DOHH2 (cell line): ENCODE measurements at regions not wholly inside any gene's neighbourhood (a gene's known extent, or its start where the extent isn't known, plus 50 kb on each side); places are given as distances from the start of the nearest gene placed in this dataset.

Source experiments
- H3F3A ChIP-seq: fragments of 200-600 bp; sonication (generic), shearing (Covaris generic); 2 replicates; pipeline ENCODE4 v1.6.0; 2016; ENCODE audit warnings: antibody characterized with exemption, mild to moderate bottlenecking; ENCODE audit not compliant: control insufficient read depth, insufficient read depth
- H3K27ac ChIP-seq: fragments of 200-600 bp; sonication (generic); 2 replicates; pipeline ENCODE4 v1.5.1; 2014; ENCODE audit warnings: low read depth, mild to moderate bottlenecking, low read length, moderate library complexity
- H3K27me3 ChIP-seq: fragments of 200-600 bp; sonication (generic); 2 replicates; pipeline ENCODE4 v1.6.1; 2014; ENCODE audit warnings: mild to moderate bottlenecking, low read length, mixed read lengths; ENCODE audit not compliant: control insufficient read depth
- H3K36me3 ChIP-seq: fragments of 200-600 bp; sonication (generic); 2 replicates; pipeline ENCODE4 v1.6.1; 2014; ENCODE audit warnings: mild to moderate bottlenecking, low read length, moderate library complexity, mixed read lengths; ENCODE audit not compliant: control insufficient read depth
- H3K4me1 ChIP-seq: fragments of 200-600 bp; sonication (generic); 2 replicates; pipeline ENCODE4 v1.6.1; 2014; ENCODE audit warnings: mild to moderate bottlenecking, low read length, mixed read lengths; ENCODE audit not compliant: control insufficient read depth
- H3K4me2 ChIP-seq: fragments of 200-600 bp; sonication (generic); 2 replicates; pipeline ENCODE4 v1.6.0; 2014; ENCODE audit warnings: mild to moderate bottlenecking, low read length, moderate library complexity
- H3K4me3 ChIP-seq: fragments of 200-600 bp; sonication (generic); 2 replicates; pipeline ENCODE4 v1.5.1; 2014; ENCODE audit warnings: mild to moderate bottlenecking, low read length, mixed read lengths
- H3K79me2 ChIP-seq: fragments of 200-600 bp; sonication (generic); 2 replicates; pipeline ENCODE4 v1.6.1; 2014; ENCODE audit warnings: mild to moderate bottlenecking, low read length, mixed read lengths; ENCODE audit not compliant: control insufficient read depth
- H3K9me2 ChIP-seq: fragments of 200-600 bp; sonication (generic); replicated peaks from 2 replicates; pipeline ENCODE4 v1.6.1; 2014; ENCODE audit warnings: mild to moderate bottlenecking, low read length, mixed read lengths; ENCODE audit not compliant: control insufficient read depth
- H3K9me3 ChIP-seq: fragments of 200-600 bp; sonication (generic); 2 replicates; pipeline ENCODE4 v1.6.1; 2014; ENCODE audit warnings: antibody characterized with exemption, low read length, mixed read lengths; ENCODE audit not compliant: control insufficient read depth, insufficient read depth
- H4K20me1 ChIP-seq: fragments of 200-600 bp; sonication (generic); 2 replicates; pipeline ENCODE4 v1.6.0; 2014; ENCODE audit warnings: low read depth, mild to moderate bottlenecking, antibody characterized with exemption, low read length, moderate library complexity; ENCODE audit not compliant: control insufficient read depth, insufficient read depth
- EZH2phosphoT487 ChIP-seq: fragments of 200-600 bp; sonication (generic); IDR thresholded peaks from 2 replicates; pipeline ENCODE4 v1.6.1; 2017; ENCODE audit warnings: borderline replicate concordance, mild to moderate bottlenecking, antibody characterized with exemption, low read length, moderate library complexity, mixed read lengths
- TF ChIP-seq, protein P1 (sequence below): fragments of 200-600 bp; sonication (generic); IDR thresholded peaks from one replicate; pipeline ENCODE4 v1.5.1; 2014; ENCODE audit warnings: antibody characterized with exemption, mild to moderate bottlenecking, low read depth, low read length; ENCODE audit not compliant: poor library complexity, severe bottlenecking

DNA sequence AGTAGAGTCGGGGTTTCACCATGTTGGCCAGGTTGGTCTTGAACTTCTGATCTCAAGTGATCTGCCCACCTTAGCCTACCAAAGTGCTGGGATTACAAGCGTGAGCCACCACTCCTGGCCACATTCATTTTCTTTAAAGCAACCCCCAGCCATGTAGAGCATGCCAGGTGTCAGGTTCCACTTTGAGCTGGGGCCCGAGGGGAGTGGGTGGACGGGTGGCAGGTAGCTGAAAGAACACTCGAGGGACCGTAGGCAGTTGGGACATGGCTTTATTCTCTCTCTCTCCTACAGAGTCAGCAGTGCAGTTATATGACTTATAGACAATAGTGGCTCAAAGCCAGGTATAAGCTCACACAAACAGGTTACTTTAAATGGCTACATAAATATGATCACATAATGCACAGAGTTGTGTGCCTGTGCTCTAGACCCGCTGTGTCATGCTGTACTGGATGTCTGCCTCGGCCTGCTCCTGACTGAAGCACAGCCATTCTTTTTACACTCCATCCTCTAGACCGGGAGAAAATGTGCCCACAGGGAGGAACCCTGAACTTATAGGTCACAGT lies 60.5 kb upstream of the FAM120A start:
- Histone ChIP-seq H3K4me3 (no peak overlapping the region), H4K20me1 (no peaks in the 10 kb centered on the region), H3K4me2 (no peak overlapping the region), H3K27me3 (0 out of 2 replicates have a peak, but pooled peaks cover 3% of the 10 kb centered on the region), H3K27ac (no peak overlapping the region), H3F3A (no peaks in the 10 kb centered on the region), H3K9me2 (no peaks in the 10 kb centered on the region), H3K4me1 (no peaks in the 10 kb centered on the region), H3K79me2 (no peaks in the 10 kb centered on the region), H3K36me3 (no peaks in the 10 kb centered on the region), H3K9me3 (no peaks in the 10 kb centered on the region)
- no peak for TF ChIP-seq EZH2phosphoT487
- TF ChIP-seq, protein P1, sequence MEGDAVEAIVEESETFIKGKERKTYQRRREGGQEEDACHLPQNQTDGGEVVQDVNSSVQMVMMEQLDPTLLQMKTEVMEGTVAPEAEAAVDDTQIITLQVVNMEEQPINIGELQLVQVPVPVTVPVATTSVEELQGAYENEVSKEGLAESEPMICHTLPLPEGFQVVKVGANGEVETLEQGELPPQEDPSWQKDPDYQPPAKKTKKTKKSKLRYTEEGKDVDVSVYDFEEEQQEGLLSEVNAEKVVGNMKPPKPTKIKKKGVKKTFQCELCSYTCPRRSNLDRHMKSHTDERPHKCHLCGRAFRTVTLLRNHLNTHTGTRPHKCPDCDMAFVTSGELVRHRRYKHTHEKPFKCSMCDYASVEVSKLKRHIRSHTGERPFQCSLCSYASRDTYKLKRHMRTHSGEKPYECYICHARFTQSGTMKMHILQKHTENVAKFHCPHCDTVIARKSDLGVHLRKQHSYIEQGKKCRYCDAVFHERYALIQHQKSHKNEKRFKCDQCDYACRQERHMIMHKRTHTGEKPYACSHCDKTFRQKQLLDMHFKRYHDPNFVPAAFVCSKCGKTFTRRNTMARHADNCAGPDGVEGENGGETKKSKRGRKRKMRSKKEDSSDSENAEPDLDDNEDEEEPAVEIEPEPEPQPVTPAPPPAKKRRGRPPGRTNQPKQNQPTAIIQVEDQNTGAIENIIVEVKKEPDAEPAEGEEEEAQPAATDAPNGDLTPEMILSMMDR = no peak

- Histone ChIP-seq H3K36me3 (no peaks in the 10 kb centered on the region), H3K4me1 (no peaks in the 10 kb centered on the region), H3F3A (no peaks in the 10 kb centered on the region), H3K4me2 (no peak overlapping the region), H3K9me2 (no peaks in the 10 kb centered on the region), H4K20me1 (no peaks in the 10 kb centered on the region), H3K27me3 (0 out of 2 replicates have a peak, but pooled peaks cover 3% of the 10 kb centered on the region), H3K4me3 (no peak overlapping the region), H3K9me3 (no peaks in the 10 kb centered on the region), H3K79me2 (no peaks in the 10 kb centered on the region), H3K27ac (no peak overlapping the region)
- no peak for TF ChIP-seq EZH2phosphoT487
- TF ChIP-seq, protein P1 = no peak
These were observed 59.6 kb upstream of the FAM120A start for GRCh38 chr9:93391898-93392297.

DNA sequence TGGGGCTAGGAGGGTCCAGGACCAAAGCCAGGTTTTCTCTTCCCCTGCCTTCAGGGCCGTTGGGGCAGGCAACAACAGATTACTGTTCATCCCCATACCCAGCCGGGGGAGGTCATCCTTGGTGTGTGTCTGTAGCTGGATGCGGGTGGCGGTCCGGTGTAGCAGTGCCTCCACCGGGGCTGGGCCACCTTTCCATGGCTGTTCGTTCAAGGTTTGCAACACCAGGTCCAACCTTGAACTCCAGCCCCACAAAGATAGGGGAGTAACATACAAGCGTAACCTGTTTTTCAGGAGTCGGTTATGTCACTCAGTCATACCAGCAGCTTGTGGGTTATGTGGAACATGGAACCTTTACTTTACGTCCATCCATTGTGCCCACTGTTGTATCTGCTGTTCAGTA lies 58.5 kb upstream of the FAM120A start:
- H3K9me2 ChIP-seq = no peaks in the 10 kb centered on the region
- H3K36me3 ChIP-seq = no peaks in the 10 kb centered on the region
- H3K79me2 ChIP-seq = no peaks in the 10 kb centered on the region
- no peaks in the 10 kb centered on the region for H3K9me3 ChIP-seq
- H3K4me3 ChIP-seq = no peak overlapping the region
- H4K20me1 ChIP-seq = no peaks in the 10 kb centered on the region
- TF ChIP-seq, protein P1 = no peak
- no peak for TF ChIP-seq EZH2phosphoT487
- H3K4me2 ChIP-seq = no peak overlapping the region
- no peaks in the 10 kb centered on the region for H3F3A ChIP-seq
- H3K4me1 ChIP-seq = no peaks in the 10 kb centered on the region
- no peaks in the 10 kb centered on the region for H3K27me3 ChIP-seq
- no peak overlapping the region for H3K27ac ChIP-seq
